Coronary artery (tissue), 2 donors: ENCODE measurements at regions not wholly inside any gene's neighbourhood (a gene's known extent, or its start where the extent isn't known, plus 50 kb on each side); places are given as distances from the start of the nearest gene placed in this dataset.
"Not testable (repeated sequence)": the region's sequence is repeated elsewhere in the genome, so short reads cannot be mapped to it uniquely, and the experiment has no call there.

Experiments
- DNase-seq: peaks from one replicate; pipeline ENCODE4 v3.0.0-alpha.2; 2017; ENCODE audit warnings: low spot score
- H3K27ac ChIP-seq, 2 donors: fragments of 200-600 bp; sonication (generic); one replicate each; pipeline ENCODE4 v1.5.1; 2016 to 2019
- H3K4me3 ChIP-seq: fragments of 200-600 bp; sonication (generic); 2 replicates; pipeline ENCODE4 v1.5.1; 2016; ENCODE audit warnings: mild to moderate bottlenecking, moderate library complexity
- TF ChIP-seq, protein P1 (sequence below): fragments of 200-600 bp; sonication (generic); IDR thresholded peaks from one replicate; pipeline ENCODE4 v1.5.1; 2019; ENCODE audit warnings: antibody characterized with exemption

DNA sequence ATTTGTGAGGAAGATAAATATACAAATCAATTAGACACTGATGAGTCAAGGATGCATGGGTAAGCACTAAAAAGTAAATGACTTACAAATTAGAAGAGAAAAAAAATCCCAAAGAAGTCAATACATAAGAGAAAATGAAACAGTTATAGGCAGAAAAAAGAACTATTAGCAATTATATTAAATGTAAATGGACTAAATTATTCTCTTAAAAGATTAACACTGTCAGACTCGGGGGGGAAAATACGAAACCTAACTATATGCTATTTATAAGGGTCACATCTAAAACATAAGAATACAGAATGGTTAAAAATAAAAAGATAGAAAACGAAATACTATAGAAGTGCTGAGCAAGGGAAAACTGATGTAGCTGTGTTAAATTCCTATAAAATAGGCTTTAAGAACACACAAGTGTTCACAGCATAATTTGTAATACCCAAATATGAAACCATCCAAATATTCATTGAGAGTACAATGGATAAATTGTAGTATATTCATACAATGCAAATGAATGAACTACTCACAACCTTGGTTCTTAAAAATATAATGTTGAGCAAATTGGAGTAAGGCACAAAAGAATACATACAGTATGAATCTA, 67.1 kb upstream of the SH3PXD2B start:
- H3K27ac ChIP-seq: no peak overlapping the region
- H3K4me3 ChIP-seq: no peak overlapping the region
- DNase-seq: no peak
- TF ChIP-seq, protein P1, sequence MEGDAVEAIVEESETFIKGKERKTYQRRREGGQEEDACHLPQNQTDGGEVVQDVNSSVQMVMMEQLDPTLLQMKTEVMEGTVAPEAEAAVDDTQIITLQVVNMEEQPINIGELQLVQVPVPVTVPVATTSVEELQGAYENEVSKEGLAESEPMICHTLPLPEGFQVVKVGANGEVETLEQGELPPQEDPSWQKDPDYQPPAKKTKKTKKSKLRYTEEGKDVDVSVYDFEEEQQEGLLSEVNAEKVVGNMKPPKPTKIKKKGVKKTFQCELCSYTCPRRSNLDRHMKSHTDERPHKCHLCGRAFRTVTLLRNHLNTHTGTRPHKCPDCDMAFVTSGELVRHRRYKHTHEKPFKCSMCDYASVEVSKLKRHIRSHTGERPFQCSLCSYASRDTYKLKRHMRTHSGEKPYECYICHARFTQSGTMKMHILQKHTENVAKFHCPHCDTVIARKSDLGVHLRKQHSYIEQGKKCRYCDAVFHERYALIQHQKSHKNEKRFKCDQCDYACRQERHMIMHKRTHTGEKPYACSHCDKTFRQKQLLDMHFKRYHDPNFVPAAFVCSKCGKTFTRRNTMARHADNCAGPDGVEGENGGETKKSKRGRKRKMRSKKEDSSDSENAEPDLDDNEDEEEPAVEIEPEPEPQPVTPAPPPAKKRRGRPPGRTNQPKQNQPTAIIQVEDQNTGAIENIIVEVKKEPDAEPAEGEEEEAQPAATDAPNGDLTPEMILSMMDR: no peak

DNA sequence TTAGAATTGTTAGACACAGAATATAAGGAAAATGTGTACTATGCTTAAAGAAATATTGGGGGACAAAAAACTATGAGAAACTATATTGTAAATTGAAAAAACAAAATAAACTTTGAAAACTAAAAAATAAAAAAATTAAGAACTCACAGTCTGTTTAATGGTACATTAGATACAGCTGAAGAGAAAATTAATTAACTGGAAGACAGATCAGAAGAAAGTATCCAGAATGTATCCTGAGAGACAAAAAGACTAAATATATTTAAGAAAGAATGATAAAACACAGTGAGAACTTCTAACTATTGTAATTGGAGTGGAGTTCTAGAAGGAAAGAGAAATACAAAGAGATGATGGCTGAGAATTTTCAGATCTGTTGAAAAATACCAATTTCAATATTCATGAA, 57.6 kb upstream of the SH3PXD2B start:
- Histone ChIP-seq H3K4me3 (no peak overlapping the region), H3K27ac (no peak overlapping the region)
- TF ChIP-seq, protein P1: no peak
- DNase-seq: no peak

DNA sequence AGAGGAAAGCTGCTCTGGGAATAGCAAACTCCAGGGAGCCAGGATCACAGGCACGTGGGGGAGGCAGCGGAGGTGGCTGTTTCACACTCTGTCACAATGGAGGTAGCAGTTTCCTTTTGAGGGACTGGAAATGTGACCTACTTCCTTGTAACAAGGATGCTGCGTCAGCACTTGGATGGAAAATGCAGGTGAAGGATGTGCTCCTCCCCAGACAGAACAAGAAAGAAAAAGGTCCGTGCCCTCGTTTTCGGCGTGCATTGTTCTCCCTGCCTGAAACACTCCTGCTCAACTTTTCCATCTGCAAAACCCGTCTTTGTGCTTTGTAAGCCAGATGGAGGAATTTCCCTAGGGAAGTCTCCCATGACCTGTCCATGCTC, 55.1 kb upstream of the SH3PXD2B start:
- Histone ChIP-seq H3K27ac (peak overlapping the region in 1 of 2 donors; percentile 42), H3K4me3 (no peak overlapping the region)
- peak; percentile 50 for DNase-seq
- TF ChIP-seq, protein P1: no peak

DNA sequence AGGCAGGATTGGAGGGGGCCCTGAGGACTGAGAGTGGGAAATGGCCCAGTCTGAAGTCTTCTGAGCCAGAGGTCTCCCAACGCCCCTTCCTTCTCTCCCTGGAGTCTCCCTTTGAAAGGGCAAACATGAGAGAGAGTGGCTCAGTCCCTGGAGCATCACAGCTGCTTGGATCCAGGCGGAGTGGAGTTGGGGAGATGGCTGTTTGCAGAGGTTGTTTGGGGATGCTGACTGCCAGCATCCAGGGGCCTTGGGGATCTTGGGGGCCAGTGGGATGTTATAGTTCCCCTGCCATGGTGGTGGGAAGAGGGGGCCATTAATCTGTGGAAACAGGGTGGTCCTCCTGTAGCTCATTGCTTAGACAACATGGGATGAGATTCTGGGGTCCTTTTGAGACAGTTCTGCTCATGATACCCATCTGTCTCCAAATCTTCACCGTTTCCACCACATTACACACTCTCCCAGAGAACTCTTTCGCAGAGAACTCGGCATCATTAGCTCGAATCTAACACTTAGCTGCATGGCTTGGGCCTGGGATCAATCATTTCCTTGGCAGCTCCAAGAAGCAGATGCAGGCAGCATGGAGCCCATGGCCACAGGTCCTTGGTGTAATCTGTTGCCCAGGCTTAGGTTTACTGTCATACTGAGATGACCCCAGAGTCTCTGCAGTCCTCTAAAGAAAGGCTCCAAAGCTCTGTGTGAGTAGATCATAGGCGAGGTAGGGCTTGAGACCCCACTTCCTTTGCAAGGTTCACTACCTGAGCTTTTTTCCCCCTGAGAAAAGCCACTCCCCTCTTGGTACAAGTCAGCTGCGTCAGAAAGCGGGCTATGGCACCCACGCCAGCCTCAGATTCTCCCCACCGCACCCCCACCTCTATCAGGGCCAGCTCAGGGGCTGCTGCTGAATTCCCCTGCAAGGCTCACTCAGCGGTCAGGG, 54.4 kb upstream of the SH3PXD2B start:
- peak overlapping the region in 1 of 2 donors; percentile 42 for H3K27ac ChIP-seq
- no peak overlapping the region for H3K4me3 ChIP-seq

DNA sequence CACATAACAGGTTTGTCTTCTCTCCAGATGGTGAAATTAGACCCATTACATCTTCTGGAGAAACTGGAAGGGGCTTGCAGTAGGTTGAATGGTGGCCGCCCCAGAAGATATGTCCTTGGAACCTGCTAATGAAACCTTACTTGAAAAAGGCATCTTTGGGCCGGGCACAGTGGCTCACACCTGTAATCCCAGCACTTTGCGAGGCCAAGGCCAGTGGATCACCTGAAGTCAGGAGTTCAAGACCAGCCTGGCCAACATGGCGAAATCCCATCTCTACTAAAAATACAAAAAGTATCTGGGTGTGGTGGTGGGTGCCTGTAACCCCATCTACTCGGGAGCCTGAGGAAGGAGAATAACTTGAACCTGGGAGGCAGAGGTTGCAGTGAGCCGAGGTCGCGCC, 53.2 kb upstream of the SH3PXD2B start:
- DNase-seq, H3K27ac ChIP-seq, H3K4me3 ChIP-seq: not testable (repeated sequence)

More for the DNA sequence above, 54.4 kb upstream of the SH3PXD2B start:
- TF ChIP-seq, protein P1: no peak
- peak; percentile 64 for DNase-seq

DNA sequence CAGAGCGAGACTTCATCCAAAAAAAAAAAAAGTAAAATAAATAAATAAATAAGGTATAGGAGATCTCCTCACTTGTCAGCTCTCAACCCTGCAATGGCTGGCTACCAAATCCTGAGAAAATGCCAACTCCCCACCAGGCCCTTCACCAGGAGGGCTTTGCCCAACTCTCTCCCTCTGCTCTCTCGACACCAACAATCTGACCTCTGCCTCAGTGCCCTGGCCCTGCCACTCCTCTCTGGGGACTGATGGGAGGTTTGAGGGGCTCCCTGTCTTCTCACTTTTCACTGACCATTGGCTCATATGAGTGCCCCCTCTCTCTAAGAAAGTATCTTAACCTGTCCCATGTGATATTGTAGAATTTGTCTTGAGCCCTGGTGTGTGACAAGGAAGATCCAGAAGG, 52.6 kb upstream of the SH3PXD2B start:
- Histone ChIP-seq H3K27ac (no peak overlapping the region), H3K4me3 (no peak overlapping the region)
- peak; percentile 64 for DNase-seq
- TF ChIP-seq, protein P1: no peak

DNA sequence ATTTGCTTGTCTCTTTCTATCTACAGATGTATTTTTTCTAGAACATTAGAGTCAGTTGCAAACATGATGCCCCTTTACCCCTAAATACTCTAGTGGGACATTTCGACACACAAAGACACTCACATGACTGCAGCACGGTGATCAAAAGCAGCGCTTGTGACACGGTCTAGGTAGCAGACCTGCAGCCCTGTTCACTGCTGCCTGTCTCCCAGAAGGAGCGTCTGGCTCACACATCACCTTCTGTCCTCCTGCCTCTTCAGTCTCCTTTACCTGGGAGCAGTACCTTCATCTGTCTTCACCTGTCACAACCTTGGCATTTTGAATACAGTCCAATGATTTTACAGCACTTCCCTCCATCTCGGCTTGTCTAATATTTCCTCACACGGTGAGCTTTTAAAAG, 51.9 kb upstream of the SH3PXD2B start:
- TF ChIP-seq, protein P1: no peak
- Histone ChIP-seq H3K4me3 (no peak overlapping the region), H3K27ac (no peak overlapping the region)
- DNase-seq: peak; percentile 31
